WI38 (cell line): ENCODE measurements at regions not wholly inside any gene's neighbourhood (a gene's known extent, or its start where the extent isn't known, plus 50 kb on each side); places are given as distances from the start of the nearest gene placed in this dataset.

Source experiments
- H3K4me3 ChIP-seq: 2 replicates; pipeline ENCODE4 v1.5.1; 2011; ENCODE audit warnings: low read depth, mild to moderate bottlenecking, control low read depth, low read length
- CTCF ChIP-seq: IDR thresholded peaks from 2 replicates; pipeline ENCODE4 v1.5.1; 2012; ENCODE audit warnings: low read depth, mild to moderate bottlenecking, control low read depth, low read length

GRCh38 chr5:167243463-167243862, 1048.0 kb upstream of the WWC1 start:
- TF ChIP-seq CTCF: no peak
- H3K4me3 ChIP-seq: no peak overlapping the region

GRCh38 chr5:167244583-167244982, 1046.9 kb upstream of the WWC1 start:
- H3K4me3 ChIP-seq: no peak overlapping the region
- TF ChIP-seq CTCF: no peak

GRCh38 chr5:167245868-167246267, 1045.6 kb upstream of the WWC1 start:
- TF ChIP-seq CTCF: no peak
- H3K4me3 ChIP-seq: no peak overlapping the region

GRCh38 chr5:167247816-167248215, 1043.6 kb upstream of the WWC1 start:
- no peak overlapping the region for H3K4me3 ChIP-seq
- TF ChIP-seq CTCF: no peak

- no peak overlapping the region for H3K4me3 ChIP-seq
- TF ChIP-seq CTCF: no peak
Observed at GRCh38 chr5:167248257-167248656, 1043.2 kb upstream of the WWC1 start.

- H3K4me3 ChIP-seq: no peak overlapping the region
- TF ChIP-seq CTCF: no peak
Observed at GRCh38 chr5:167250996-167251395, 1040.4 kb upstream of the WWC1 start.

GRCh38 chr5:167254132-167254531, 1037.3 kb upstream of the WWC1 start:
- TF ChIP-seq CTCF: no peak
- no peak overlapping the region for H3K4me3 ChIP-seq
